Stimulated activated CD4-positive, alpha-beta T cell treated with anti-CD3 and anti-CD28 coated beads, TNF-alpha, amount 100 ng/mL, for 1 hour (primary cell): ENCODE measurements at regions not wholly inside any gene's neighbourhood (a gene's known extent, or its start where the extent isn't known, plus 50 kb on each side); places are given as distances from the start of the nearest gene placed in this dataset.

Experiments
- DNase-seq, 3 donors: peaks; one replicate each; pipeline ENCODE4 v3.0.0-alpha.2; 2020; ENCODE audit warnings: low read depth in 3 of 3, low spot score in 1 of 3

GRCh38 chr2:221156062-221156734 is 415.9 kb downstream of the EPHA4 start:
- no peak for DNase-seq

GRCh38 chr2:221161186-221161585 is 410.9 kb downstream of the EPHA4 start:
- DNase-seq, result no peak

- no peak for DNase-seq
Measured at GRCh38 chr2:221166292-221166691, 405.8 kb downstream of the EPHA4 start.

- DNase-seq, result no peak
Measured at GRCh38 chr2:221167561-221167960, 404.5 kb downstream of the EPHA4 start.

GRCh38 chr2:221169724-221170123 is 402.4 kb downstream of the EPHA4 start:
- no peak for DNase-seq

- DNase-seq, result no peak
Measured at GRCh38 chr2:221170548-221170947, 401.6 kb downstream of the EPHA4 start.

- no peak for DNase-seq
Measured at GRCh38 chr2:221176667-221177066, 395.4 kb downstream of the EPHA4 start.

GRCh38 chr2:221178139-221178538 is 394.0 kb downstream of the EPHA4 start:
- no peak for DNase-seq

GRCh38 chr2:221186873-221187272 is 385.2 kb downstream of the EPHA4 start:
- no peak for DNase-seq

- DNase-seq, result no peak
Measured at GRCh38 chr2:221189431-221190067, 382.6 kb downstream of the EPHA4 start.

- no peak for DNase-seq
Measured at GRCh38 chr2:221195829-221196228, 376.3 kb downstream of the EPHA4 start.

- DNase-seq, result no peak
Measured at GRCh38 chr2:221197225-221197856, 374.8 kb downstream of the EPHA4 start.

- DNase-seq, result no peak
Measured at GRCh38 chr2:221198309-221198708, 373.8 kb downstream of the EPHA4 start.

- DNase-seq, result no peak
Measured at GRCh38 chr2:221200184-221200839, 371.8 kb downstream of the EPHA4 start.

- DNase-seq, result no peak
Measured at GRCh38 chr2:221202431-221202830, 369.7 kb downstream of the EPHA4 start.

- no peak for DNase-seq
Measured at GRCh38 chr2:221203125-221203524, 369.0 kb downstream of the EPHA4 start.

GRCh38 chr2:221203856-221204255 is 368.2 kb downstream of the EPHA4 start:
- no peak for DNase-seq

- no peak for DNase-seq
Measured at GRCh38 chr2:221204699-221205098, 367.4 kb downstream of the EPHA4 start.

- no peak for DNase-seq
Measured at GRCh38 chr2:221205103-221205673, 366.9 kb downstream of the EPHA4 start.

- DNase-seq, result no peak
Measured at GRCh38 chr2:221210686-221211085, 361.4 kb downstream of the EPHA4 start.

- DNase-seq, result no peak
Measured at GRCh38 chr2:221211653-221212052, 360.5 kb downstream of the EPHA4 start.

- DNase-seq, result no peak
Measured at GRCh38 chr2:221212105-221212504, 360.0 kb downstream of the EPHA4 start.
